ENCODE measurements at regions not wholly inside any gene's neighbourhood (a gene's known extent, or its start where the extent isn't known, plus 50 kb on each side); places are given as distances from the start of the nearest gene placed in this dataset.

- Histone ChIP-seq H2BK15ac (ENCODE audit: low read length) (no peak overlapping the region), H3K9me3 (replicated peaks in 1 of 2; ENCODE audit: control insufficient read depth in 2 of 2, insufficient read depth in 1 of 2, low read depth in 1 of 2, low read length in 2 of 2) (peaks cover 0 to 41% of the 10 kb centered on the region in 2 donors)
- no CpG with 5 or more reads among the region's 15 CpGs for WGBS, 2 donors (ENCODE audit: extremely low coverage in 2 of 2, insufficient read length in 2 of 2, insufficient replicate concordance in 1 of 2)
Observed at GRCh38 chr7:63028376-63029206, 970.1 kb upstream of the ZNF722 start.

GRCh38 chr7:63029207-63029522 lies 969.5 kb upstream of the ZNF722 start:
- H3K9me3 ChIP-seq (replicated peaks in 1 of 2; ENCODE audit: control insufficient read depth in 2 of 2, insufficient read depth in 1 of 2, low read depth in 1 of 2, low read length in 2 of 2): peaks cover 0 to 37% of the 10 kb centered on the region in 2 donors
- H3K27ac ChIP-seq (replicated peaks; ENCODE audit: low read length): no peak overlapping the region
- no peaks in the 10 kb centered on the region for H3K4me1 ChIP-seq (ENCODE audit: control insufficient read depth in 2 of 2, insufficient read depth in 1 of 2, low read depth in 1 of 2, low read length in 2 of 2)
- no peak overlapping the region for H3K4me3 ChIP-seq (ENCODE audit: low read length in 2 of 2)
- no peak overlapping the region for H3K4ac ChIP-seq (ENCODE audit: low read length)
- no peak overlapping the region for H2BK120ac ChIP-seq (ENCODE audit: low read depth, low read length)
- H3K27me3 ChIP-seq (ENCODE audit: control insufficient read depth in 3 of 3, insufficient read depth in 3 of 3, low read depth in 1 of 3, low read length in 3 of 3): no peaks in the 10 kb centered on the region
- no peak overlapping the region for H4K8ac ChIP-seq (ENCODE audit: low read depth, low read length)
- no CpG with 5 or more reads among the region's 3 CpGs for WGBS, 2 donors (ENCODE audit: extremely low coverage in 2 of 2, insufficient read length in 2 of 2, insufficient replicate concordance in 1 of 2)
- DNase-seq (ENCODE audit: low spot score): no peak
- no peak overlapping the region for H3K23ac ChIP-seq (ENCODE audit: low read depth, low read length, poor library complexity)
- no peak overlapping the region for H2AFZ ChIP-seq (ENCODE audit: low read length)
- H2BK5ac ChIP-seq (ENCODE audit: low read length): no peak overlapping the region
- H2BK15ac ChIP-seq (ENCODE audit: low read length): no peak overlapping the region
- H3K18ac ChIP-seq (ENCODE audit: low read length): no peak overlapping the region
- H4K91ac ChIP-seq (ENCODE audit: low read depth, low read length, poor library complexity): no peak overlapping the region
- no peak overlapping the region for H2BK12ac ChIP-seq (ENCODE audit: low read length)
- no peak overlapping the region for H2AK5ac ChIP-seq (ENCODE audit: low read depth, low read length)
- no peaks in the 10 kb centered on the region for H3K36me3 ChIP-seq (replicated peaks in 1 of 2; ENCODE audit: control insufficient read depth in 2 of 2, insufficient read depth in 2 of 2, low read length in 2 of 2)
- H3K79me1 ChIP-seq (ENCODE audit: low read depth, low read length): peaks cover 2% of the 10 kb centered on the region
- no peak overlapping the region for H3K14ac ChIP-seq (ENCODE audit: low read length)
- H3K4me2 ChIP-seq (ENCODE audit: insufficient read depth, low read length, poor library complexity, severe bottlenecking): no peak overlapping the region
- H3K9ac ChIP-seq (ENCODE audit: low read depth, low read length, poor library complexity): no peak overlapping the region

More at GRCh38 chr7:63028376-63029206, 970.1 kb upstream of the ZNF722 start:
- no peak overlapping the region for H3K23ac ChIP-seq (ENCODE audit: low read depth, low read length, poor library complexity)
- no peak overlapping the region for H3K4ac ChIP-seq (ENCODE audit: low read length)
- no peak overlapping the region for H3K18ac ChIP-seq (ENCODE audit: low read length)
- no peak overlapping the region for H3K14ac ChIP-seq (ENCODE audit: low read length)
- H2BK5ac ChIP-seq (ENCODE audit: low read length): no peak overlapping the region
- H3K4me2 ChIP-seq (ENCODE audit: insufficient read depth, low read length, poor library complexity, severe bottlenecking): no peak overlapping the region
- no peaks in the 10 kb centered on the region for H3K4me1 ChIP-seq (ENCODE audit: control insufficient read depth in 2 of 2, insufficient read depth in 1 of 2, low read depth in 1 of 2, low read length in 2 of 2)
- H2AFZ ChIP-seq (ENCODE audit: low read length): no peak overlapping the region
- H3K9ac ChIP-seq (ENCODE audit: low read depth, low read length, poor library complexity): no peak overlapping the region
- H3K27ac ChIP-seq (replicated peaks; ENCODE audit: low read length): no peak overlapping the region
- no peak overlapping the region for H2BK12ac ChIP-seq (ENCODE audit: low read length)
- H3K36me3 ChIP-seq (replicated peaks in 1 of 2; ENCODE audit: control insufficient read depth in 2 of 2, insufficient read depth in 2 of 2, low read length in 2 of 2): no peaks in the 10 kb centered on the region
- no peak overlapping the region for H2AK5ac ChIP-seq (ENCODE audit: low read depth, low read length)
- H2BK120ac ChIP-seq (ENCODE audit: low read depth, low read length): no peak overlapping the region
- no peak overlapping the region for H4K91ac ChIP-seq (ENCODE audit: low read depth, low read length, poor library complexity)
- H3K27me3 ChIP-seq (ENCODE audit: control insufficient read depth in 3 of 3, insufficient read depth in 3 of 3, low read depth in 1 of 3, low read length in 3 of 3): no peaks in the 10 kb centered on the region
- H4K8ac ChIP-seq (ENCODE audit: low read depth, low read length): no peak overlapping the region
- no peak for DNase-seq (ENCODE audit: low spot score)
- H3K79me1 ChIP-seq (ENCODE audit: low read depth, low read length): peaks cover 2% of the 10 kb centered on the region
- no peak overlapping the region for H3K4me3 ChIP-seq (ENCODE audit: low read length in 2 of 2)

GRCh38 chr7:63030061-63030460 lies 968.6 kb upstream of the ZNF722 start:
- Histone ChIP-seq H2AK5ac (ENCODE audit: low read depth, low read length) (no peak overlapping the region), H4K8ac (ENCODE audit: low read depth, low read length) (no peak overlapping the region), H3K9ac (ENCODE audit: low read depth, low read length, poor library complexity) (no peak overlapping the region), H3K79me1 (ENCODE audit: low read depth, low read length) (peaks cover 2% of the 10 kb centered on the region), H3K4ac (ENCODE audit: low read length) (no peak overlapping the region), H3K23ac (ENCODE audit: low read depth, low read length, poor library complexity) (no peak overlapping the region), H3K4me1 (ENCODE audit: control insufficient read depth in 2 of 2, insufficient read depth in 1 of 2, low read depth in 1 of 2, low read length in 2 of 2) (no peaks in the 10 kb centered on the region), H2AFZ (ENCODE audit: low read length) (no peak overlapping the region), H3K14ac (ENCODE audit: low read length) (no peak overlapping the region), H2BK120ac (ENCODE audit: low read depth, low read length) (no peak overlapping the region), H2BK15ac (ENCODE audit: low read length) (no peak overlapping the region), H3K27me3 (ENCODE audit: control insufficient read depth in 3 of 3, insufficient read depth in 3 of 3, low read depth in 1 of 3, low read length in 3 of 3) (no peaks in the 10 kb centered on the region), H2BK12ac (ENCODE audit: low read length) (no peak overlapping the region), H3K9me3 (replicated peaks in 1 of 2; ENCODE audit: control insufficient read depth in 2 of 2, insufficient read depth in 1 of 2, low read depth in 1 of 2, low read length in 2 of 2) (peaks cover 0 to 29% of the 10 kb centered on the region in 2 donors), H3K18ac (ENCODE audit: low read length) (no peak overlapping the region), H4K91ac (ENCODE audit: low read depth, low read length, poor library complexity) (no peak overlapping the region), H3K4me3 (ENCODE audit: low read length in 2 of 2) (no peak overlapping the region), H3K4me2 (ENCODE audit: insufficient read depth, low read length, poor library complexity, severe bottlenecking) (no peak overlapping the region), H3K27ac (replicated peaks; ENCODE audit: low read length) (no peak overlapping the region), H3K36me3 (replicated peaks in 1 of 2; ENCODE audit: control insufficient read depth in 2 of 2, insufficient read depth in 2 of 2, low read length in 2 of 2) (no peaks in the 10 kb centered on the region), H2BK5ac (ENCODE audit: low read length) (no peak overlapping the region)
- no peak for DNase-seq (ENCODE audit: low spot score)
- WGBS, 2 donors (ENCODE audit: extremely low coverage in 2 of 2, insufficient read length in 2 of 2, insufficient replicate concordance in 1 of 2): no CpG with 5 or more reads among the region's 13 CpGs

GRCh38 chr7:63031838-63032436 lies 966.7 kb upstream of the ZNF722 start:
- H3K9me3 ChIP-seq (replicated peaks in 1 of 2; ENCODE audit: control insufficient read depth in 2 of 2, insufficient read depth in 1 of 2, low read depth in 1 of 2, low read length in 2 of 2): peaks cover 0 to 27% of the 10 kb centered on the region in 2 donors
- H4K8ac ChIP-seq (ENCODE audit: low read depth, low read length): no peak overlapping the region
- H3K27me3 ChIP-seq (ENCODE audit: control insufficient read depth in 3 of 3, insufficient read depth in 3 of 3, low read depth in 1 of 3, low read length in 3 of 3): no peaks in the 10 kb centered on the region
- H3K14ac ChIP-seq (ENCODE audit: low read length): no peak overlapping the region
- H2BK120ac ChIP-seq (ENCODE audit: low read depth, low read length): no peak overlapping the region
- H3K18ac ChIP-seq (ENCODE audit: low read length): no peak overlapping the region
- peaks cover 2% of the 10 kb centered on the region for H3K79me1 ChIP-seq (ENCODE audit: low read depth, low read length)
- H2BK15ac ChIP-seq (ENCODE audit: low read length): no peak overlapping the region
- no peak overlapping the region for H2AFZ ChIP-seq (ENCODE audit: low read length)
- no peak overlapping the region for H2BK12ac ChIP-seq (ENCODE audit: low read length)
- no CpG with 5 or more reads among the region's 16 CpGs for WGBS, 2 donors (ENCODE audit: extremely low coverage in 2 of 2, insufficient read length in 2 of 2, insufficient replicate concordance in 1 of 2)
- no peak overlapping the region for H4K91ac ChIP-seq (ENCODE audit: low read depth, low read length, poor library complexity)
- H3K9ac ChIP-seq (ENCODE audit: low read depth, low read length, poor library complexity): no peak overlapping the region
- no peak overlapping the region for H3K23ac ChIP-seq (ENCODE audit: low read depth, low read length, poor library complexity)
- no peak overlapping the region for H3K4ac ChIP-seq (ENCODE audit: low read length)
- no peak overlapping the region for H3K4me2 ChIP-seq (ENCODE audit: insufficient read depth, low read length, poor library complexity, severe bottlenecking)
- DNase-seq (ENCODE audit: low spot score): no peak
- H3K27ac ChIP-seq (replicated peaks; ENCODE audit: low read length): no peak overlapping the region
- H3K4me3 ChIP-seq (ENCODE audit: low read length in 2 of 2): no peak overlapping the region
- no peak overlapping the region for H2BK5ac ChIP-seq (ENCODE audit: low read length)
- H3K36me3 ChIP-seq (replicated peaks in 1 of 2; ENCODE audit: control insufficient read depth in 2 of 2, insufficient read depth in 2 of 2, low read length in 2 of 2): no peaks in the 10 kb centered on the region
- no peak overlapping the region for H2AK5ac ChIP-seq (ENCODE audit: low read depth, low read length)
- H3K4me1 ChIP-seq (ENCODE audit: control insufficient read depth in 2 of 2, insufficient read depth in 1 of 2, low read depth in 1 of 2, low read length in 2 of 2): no peaks in the 10 kb centered on the region
